ENCODE measurements at regions not wholly inside any gene's neighbourhood (a gene's known extent, or its start where the extent isn't known, plus 50 kb on each side); places are given as distances from the start of the nearest gene placed in this dataset.
A peak's percentile ranks its signal among the peaks of the same experiment; 100 is the strongest.

- Histone ChIP-seq H3K27ac (ENCODE audit: extremely low read depth, low read depth, low read length) (no peak overlapping the region), H3K79me2 (ENCODE audit: control insufficient read depth, insufficient read depth, low read length) (no peaks in the 10 kb centered on the region), H3K4me2 (ENCODE audit: insufficient read depth, low read length) (no peak overlapping the region), H3K4me3 (no peak overlapping the region), H3K9me1 (ENCODE audit: control insufficient read depth, insufficient read depth, low read length) (no peaks in the 10 kb centered on the region), H2AFZ (ENCODE audit: low read depth, low read length) (no peak overlapping the region), H3K9me3 (replicated peaks; ENCODE audit: control insufficient read depth, insufficient read depth, low read depth, low read length) (no peaks in the 10 kb centered on the region), H3K36me3 (ENCODE audit: control insufficient read depth, insufficient read depth, low read length) (no peaks in the 10 kb centered on the region), H3K9ac (ENCODE audit: insufficient read depth in 1 of 2, low read depth in 2 of 2, low read length in 2 of 2) (no peak overlapping the region), H3K27me3 (ENCODE audit: control insufficient read depth in 2 of 2, insufficient read depth in 2 of 2, low read length in 2 of 2) (no peaks in the 10 kb centered on the region), H4K20me1 (replicated peaks; ENCODE audit: control insufficient read depth, insufficient read depth, low read length) (no peaks in the 10 kb centered on the region), H3K4me1 (replicated peaks in 1 of 2; ENCODE audit: control insufficient read depth in 2 of 2, insufficient read depth in 2 of 2, low read length in 2 of 2) (peaks cover 4 to 12% of the 10 kb centered on the region in 2 experiments; a peak in 3 of 5 replicates)
- intact Hi-C loops (cut with micrococcal nuclease): no loop called here
- no peak for FAIRE-seq
- TF ChIP-seq ZNF316 (IDR thresholded peaks at IDR 0.05) (peak; percentile 58), KDM5B (IDR thresholded peaks at IDR 0.05; ENCODE audit: insufficient replicate concordance, low read depth, low read length) (no peak), CBX2 (IDR thresholded peaks at IDR 0.05; ENCODE audit: insufficient read depth, low read length, poor library complexity, severe bottlenecking) (no peak), C11orf30 (IDR thresholded peaks at IDR 0.05; ENCODE audit: low read depth) (0 out of 2 replicates have a peak, but pooled peaks have one; percentile 14), RHOXF2B (CRISPR knock-in tag; conservative IDR thresholded peaks at IDR 0.05) (no peak)
- TF ChIP-seq, protein P1, sequence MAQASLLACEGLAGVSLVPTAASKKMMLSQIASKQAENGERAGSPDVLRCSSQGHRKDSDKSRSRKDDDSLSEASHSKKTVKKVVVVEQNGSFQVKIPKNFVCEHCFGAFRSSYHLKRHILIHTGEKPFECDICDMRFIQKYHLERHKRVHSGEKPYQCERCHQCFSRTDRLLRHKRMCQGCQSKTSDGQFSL (CRISPR knock-in tag; IDR thresholded peaks at IDR 0.05): no peak
- TF ChIP-seq, protein P1 (tag; IDR thresholded peaks at IDR 0.05): no peak
- ChIA-PET CTCF (ENCODE audit: low intra/inter-chr PET ratio) (no interaction called here), POLR2A (no interaction called here)
- in situ Hi-C loops (cut with MboI): no loop called here
- no peak for ATAC-seq
- WGBS (ENCODE audit: insufficient coverage, low coverage, missing lambda C conversion rate): 59% methylated on average over 5 of the region's 5 CpGs
- DNase-seq (ENCODE audit: extremely low read depth in 1 of 4, low spot score in 3 of 4): no peak
- no TSS peak for BruUV-seq (replicated peaks)
These were observed 205.1 kb upstream of the TMEM45B start for GRCh38 chr11:129610545-129610944.

All from K562 (cell line).